C4-2B (cell line): ENCODE measurements at regions not wholly inside any gene's neighbourhood (a gene's known extent, or its start where the extent isn't known, plus 50 kb on each side); places are given as distances from the start of the nearest gene placed in this dataset.

Source experiments
- ZFX ChIP-seq: fragments of 450-650 bp; IDR thresholded peaks from 2 replicates; pipeline ENCODE4 v1.6.1; 2017
- TF ChIP-seq, protein P1 (sequence below): fragments of 450-650 bp; conservative IDR thresholded peaks from 2 replicates; pipeline ENCODE4 v1.5.1; 2017; ENCODE audit warnings: mild to moderate bottlenecking

DNA sequence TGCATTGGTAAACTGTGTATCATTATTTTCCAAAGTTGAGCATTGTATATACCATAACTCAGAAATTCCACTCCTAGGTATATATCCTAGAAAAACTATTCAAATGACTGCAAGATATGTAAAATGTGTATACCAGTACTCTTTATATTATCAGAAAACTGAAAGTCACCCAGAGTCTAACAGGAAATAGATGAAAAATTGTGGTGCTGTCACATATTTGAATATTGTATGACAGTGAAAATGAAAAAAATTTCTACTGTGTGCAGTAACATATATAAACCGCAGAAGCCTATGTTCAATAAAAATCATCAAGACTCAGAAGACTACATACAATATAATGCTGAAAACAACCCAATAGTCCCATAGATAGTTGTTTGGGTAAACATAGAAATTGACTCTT, 74.4 kb upstream of the LYPLAL1 start:
- TF ChIP-seq, protein P1, sequence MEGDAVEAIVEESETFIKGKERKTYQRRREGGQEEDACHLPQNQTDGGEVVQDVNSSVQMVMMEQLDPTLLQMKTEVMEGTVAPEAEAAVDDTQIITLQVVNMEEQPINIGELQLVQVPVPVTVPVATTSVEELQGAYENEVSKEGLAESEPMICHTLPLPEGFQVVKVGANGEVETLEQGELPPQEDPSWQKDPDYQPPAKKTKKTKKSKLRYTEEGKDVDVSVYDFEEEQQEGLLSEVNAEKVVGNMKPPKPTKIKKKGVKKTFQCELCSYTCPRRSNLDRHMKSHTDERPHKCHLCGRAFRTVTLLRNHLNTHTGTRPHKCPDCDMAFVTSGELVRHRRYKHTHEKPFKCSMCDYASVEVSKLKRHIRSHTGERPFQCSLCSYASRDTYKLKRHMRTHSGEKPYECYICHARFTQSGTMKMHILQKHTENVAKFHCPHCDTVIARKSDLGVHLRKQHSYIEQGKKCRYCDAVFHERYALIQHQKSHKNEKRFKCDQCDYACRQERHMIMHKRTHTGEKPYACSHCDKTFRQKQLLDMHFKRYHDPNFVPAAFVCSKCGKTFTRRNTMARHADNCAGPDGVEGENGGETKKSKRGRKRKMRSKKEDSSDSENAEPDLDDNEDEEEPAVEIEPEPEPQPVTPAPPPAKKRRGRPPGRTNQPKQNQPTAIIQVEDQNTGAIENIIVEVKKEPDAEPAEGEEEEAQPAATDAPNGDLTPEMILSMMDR, result no peak
- no peak for TF ChIP-seq ZFX
